ENCODE measurements at regions not wholly inside any gene's neighbourhood (a gene's known extent, or its start where the extent isn't known, plus 50 kb on each side); places are given as distances from the start of the nearest gene placed in this dataset.

- TF ChIP-seq CTCF (IDR thresholded peaks at IDR 0.05; ENCODE audit: low read depth, low read length, missing control alignments), result no peak
- in situ Hi-C loops (cut with HindIII; ENCODE audit: low sequenced_read_pairs), result no loop called here
- DNase-seq (ENCODE audit: low read depth), result no peak
- no peak overlapping the region for H3K4me3 ChIP-seq (ENCODE audit: low read depth, low read length)
These were observed 1396.9 kb upstream of the IGFBP7 start for GRCh38 chr4:58507079-58507478.

- TF ChIP-seq CTCF (IDR thresholded peaks at IDR 0.05; ENCODE audit: low read depth, low read length, missing control alignments), result no peak
- DNase-seq (ENCODE audit: low read depth), result no peak
- H3K4me3 ChIP-seq (ENCODE audit: low read depth, low read length), result no peak overlapping the region
- in situ Hi-C loops (cut with HindIII; ENCODE audit: low sequenced_read_pairs), result no loop called here
These were observed 1392.7 kb upstream of the IGFBP7 start for GRCh38 chr4:58502839-58503238.

DNA sequence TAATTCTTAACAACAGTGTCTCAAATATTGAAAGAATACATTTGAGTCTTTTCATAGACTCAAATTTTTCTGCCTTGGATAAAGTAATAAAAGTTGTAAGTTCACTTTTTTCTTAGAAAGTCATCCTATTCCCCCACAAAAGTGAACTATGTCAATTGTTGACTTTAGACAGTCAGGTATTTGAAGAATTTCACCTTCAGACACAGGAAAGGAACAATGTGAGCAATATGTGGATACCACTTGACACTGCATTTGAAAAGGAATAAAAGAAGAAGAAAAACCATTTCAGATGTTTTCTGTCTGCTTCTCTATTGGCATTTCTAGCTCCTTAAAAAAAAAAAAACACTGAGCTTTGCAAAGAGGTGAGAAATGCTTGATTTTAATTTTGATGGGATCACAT, 1389.0 kb upstream of the IGFBP7 start:
- in situ Hi-C loops (cut with HindIII; ENCODE audit: low sequenced_read_pairs), result no loop called here
- no peak for DNase-seq (ENCODE audit: low read depth)
- no peak for TF ChIP-seq CTCF (IDR thresholded peaks at IDR 0.05; ENCODE audit: low read depth, low read length, missing control alignments)
- no peak overlapping the region for H3K4me3 ChIP-seq (ENCODE audit: low read depth, low read length)

- no peak for TF ChIP-seq CTCF (IDR thresholded peaks at IDR 0.05; ENCODE audit: low read depth, low read length, missing control alignments)
- H3K4me3 ChIP-seq (ENCODE audit: low read depth, low read length), result no peak overlapping the region
- DNase-seq (ENCODE audit: low read depth), result no peak
- in situ Hi-C loops (cut with HindIII; ENCODE audit: low sequenced_read_pairs), result loop anchor here (5.0 kb wide), 1 partner anchor 66 kb away; no protein-coding TSS in a partner anchor
These were observed 1381.4 kb upstream of the IGFBP7 start for GRCh38 chr4:58491620-58492019.

- no peak for TF ChIP-seq CTCF (IDR thresholded peaks at IDR 0.05; ENCODE audit: low read depth, low read length, missing control alignments)
- DNase-seq (ENCODE audit: low read depth), result no peak
- H3K4me3 ChIP-seq (ENCODE audit: low read depth, low read length), result no peak overlapping the region
- in situ Hi-C loops (cut with HindIII; ENCODE audit: low sequenced_read_pairs), result no loop called here
These were observed 1367.8 kb upstream of the IGFBP7 start for GRCh38 chr4:58477950-58478349.

GRCh38 chr4:58477513-58477912, 1367.3 kb upstream of the IGFBP7 start:
- no peak overlapping the region for H3K4me3 ChIP-seq (ENCODE audit: low read depth, low read length)
- in situ Hi-C loops (cut with HindIII; ENCODE audit: low sequenced_read_pairs), result no loop called here
- no peak for TF ChIP-seq CTCF (IDR thresholded peaks at IDR 0.05; ENCODE audit: low read depth, low read length, missing control alignments)
- DNase-seq (ENCODE audit: low read depth), result no peak

DNA sequence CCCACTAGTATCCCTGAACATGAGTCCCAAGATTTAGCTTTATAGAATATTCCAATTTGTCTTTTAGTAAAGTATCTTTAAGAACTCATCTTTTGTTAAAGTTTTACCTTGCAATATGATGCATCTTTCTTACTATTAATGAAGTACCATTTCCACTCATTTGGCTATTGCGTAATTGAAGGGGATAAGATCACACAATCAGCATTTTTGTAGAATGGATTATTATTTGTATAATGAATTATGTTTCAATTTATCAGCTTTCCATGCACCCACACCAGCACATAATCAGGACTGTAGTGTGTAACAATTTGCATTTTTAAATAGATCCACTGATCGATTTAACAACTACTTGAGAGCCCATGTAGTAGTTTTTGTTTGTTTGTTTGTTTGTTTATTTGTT, 1364.9 kb upstream of the IGFBP7 start:
- no peak for DNase-seq (ENCODE audit: low read depth)
- no peak for TF ChIP-seq CTCF (IDR thresholded peaks at IDR 0.05; ENCODE audit: low read depth, low read length, missing control alignments)
- in situ Hi-C loops (cut with HindIII; ENCODE audit: low sequenced_read_pairs), result no loop called here
- no peak overlapping the region for H3K4me3 ChIP-seq (ENCODE audit: low read depth, low read length)
